Brain pericyte (primary cell): ENCODE measurements at regions not wholly inside any gene's neighbourhood (a gene's known extent, or its start where the extent isn't known, plus 50 kb on each side); places are given as distances from the start of the nearest gene placed in this dataset.
"Not testable (repeated sequence)": the region's sequence is repeated elsewhere in the genome, so short reads cannot be mapped to it uniquely, and the experiment has no call there.

Experiments used
- DNase-seq: peaks from one replicate; pipeline ENCODE4 v3.0.0-alpha.2; 2012; ENCODE audit warnings: low read depth, low spot score

DNA sequence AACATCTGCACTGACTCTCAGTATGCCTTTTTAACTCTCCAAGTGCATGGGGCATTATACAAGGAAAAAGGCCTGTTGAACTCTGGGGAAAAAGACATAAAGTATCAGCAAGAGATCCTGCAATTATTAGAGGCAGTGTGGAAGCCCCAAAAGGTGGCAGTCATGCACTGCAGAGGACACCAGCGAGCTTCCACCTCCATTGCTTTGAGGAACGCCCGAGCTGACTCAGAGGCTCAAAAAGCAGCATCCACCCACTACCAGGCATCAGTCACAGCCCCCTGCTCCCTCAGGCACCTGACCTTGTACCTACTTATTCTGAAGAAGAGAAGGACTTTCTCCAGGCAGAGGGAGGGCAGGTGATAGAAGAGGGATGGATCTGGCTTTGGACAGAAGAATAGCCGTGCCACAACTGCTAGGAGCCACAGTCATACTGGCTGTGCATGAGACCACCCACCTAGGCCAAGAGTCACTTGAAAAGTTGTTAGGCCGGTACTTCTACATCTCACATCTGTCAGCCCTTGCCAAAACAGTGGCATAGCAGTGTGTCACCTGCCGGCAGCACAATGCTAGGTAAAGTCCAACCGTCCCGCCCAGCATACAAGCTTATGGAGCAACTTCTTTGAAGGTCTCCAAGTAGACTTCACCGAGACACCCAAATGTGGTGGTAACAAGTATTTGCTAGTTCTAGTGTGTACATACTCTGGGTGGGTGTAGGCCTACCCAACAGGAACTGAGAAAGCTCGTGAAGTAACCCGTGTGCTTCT, 439.1 kb upstream of the CA10 start:
- not testable (repeated sequence) for DNase-seq

DNA sequence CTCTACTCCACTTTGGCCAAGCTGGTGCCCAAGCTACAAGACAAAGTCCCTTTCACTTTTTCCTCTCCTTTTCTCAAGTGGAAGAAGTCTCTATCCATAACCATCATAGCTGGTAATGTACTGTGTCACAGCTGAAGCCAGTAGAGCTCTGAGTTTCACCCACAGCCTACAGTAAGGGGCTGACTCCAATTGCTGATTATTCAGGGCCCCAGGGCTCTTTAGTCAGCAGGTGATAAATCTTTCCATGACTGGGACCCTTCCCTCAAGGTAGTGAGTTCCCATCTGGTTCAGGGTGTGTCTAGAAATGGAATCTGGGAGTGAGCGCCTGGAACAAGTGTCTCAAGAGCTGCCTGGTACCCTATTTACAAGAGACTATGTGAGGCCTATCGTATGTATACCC, 436.0 kb upstream of the CA10 start:
- no peak for DNase-seq

DNA sequence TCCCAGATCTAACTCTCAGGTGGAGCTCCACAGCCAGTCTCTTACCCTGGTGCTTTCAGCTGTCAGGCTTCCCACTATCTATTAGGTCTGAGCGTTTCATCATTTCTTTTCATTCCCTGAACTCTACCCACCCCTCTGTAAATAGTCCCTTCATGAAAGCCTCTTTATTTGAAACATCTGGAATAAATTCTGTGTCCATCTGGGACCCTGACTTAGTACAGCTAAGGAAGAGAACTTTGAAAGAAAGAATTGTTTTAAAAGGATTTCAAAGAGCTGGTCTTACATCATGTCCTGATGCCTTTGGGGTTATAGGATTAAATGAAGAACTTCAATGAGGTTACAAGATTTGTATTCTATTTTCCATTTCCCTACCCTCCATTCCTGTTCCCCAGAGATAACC, 388.5 kb upstream of the CA10 start:
- no peak for DNase-seq

DNA sequence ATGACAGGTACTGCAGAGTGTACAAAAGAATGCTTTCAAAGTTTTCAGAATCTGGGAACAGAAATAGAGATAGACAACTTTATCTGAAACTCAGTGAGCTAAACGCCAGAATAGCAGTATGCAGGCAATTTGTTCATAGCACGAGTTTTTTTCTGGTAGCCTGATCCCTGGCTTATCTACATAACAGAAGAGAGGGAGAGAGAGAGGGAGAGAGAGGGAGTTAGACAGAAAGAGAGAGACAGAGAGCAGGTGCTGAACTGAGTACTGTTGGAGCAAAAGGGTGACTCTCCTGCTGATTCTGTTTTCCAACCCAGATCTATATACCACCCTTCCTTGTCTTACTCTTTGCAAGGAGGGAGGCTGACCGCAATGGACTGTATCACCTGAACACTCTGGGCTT, 388.0 kb upstream of the CA10 start:
- DNase-seq, result no peak

DNA sequence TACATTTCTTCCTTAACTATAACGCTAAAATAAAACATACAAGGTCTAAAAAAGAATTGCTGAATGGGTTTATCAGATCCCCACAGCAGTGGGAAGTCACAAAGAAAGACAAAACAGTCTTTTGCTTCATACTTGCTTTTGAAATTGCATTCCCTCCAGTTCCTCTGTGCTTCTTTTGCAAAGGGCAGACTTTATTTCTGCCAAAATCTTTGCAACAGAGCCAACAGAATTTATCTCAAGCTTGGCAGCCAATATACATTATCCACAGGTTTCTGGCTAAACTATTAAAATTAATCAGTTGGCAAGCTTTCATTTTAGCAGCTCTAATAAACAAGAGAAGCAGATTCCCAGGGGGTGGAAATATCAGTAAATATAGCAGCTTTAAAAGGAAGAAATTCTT, 378.9 kb upstream of the CA10 start:
- DNase-seq, result no peak

DNA sequence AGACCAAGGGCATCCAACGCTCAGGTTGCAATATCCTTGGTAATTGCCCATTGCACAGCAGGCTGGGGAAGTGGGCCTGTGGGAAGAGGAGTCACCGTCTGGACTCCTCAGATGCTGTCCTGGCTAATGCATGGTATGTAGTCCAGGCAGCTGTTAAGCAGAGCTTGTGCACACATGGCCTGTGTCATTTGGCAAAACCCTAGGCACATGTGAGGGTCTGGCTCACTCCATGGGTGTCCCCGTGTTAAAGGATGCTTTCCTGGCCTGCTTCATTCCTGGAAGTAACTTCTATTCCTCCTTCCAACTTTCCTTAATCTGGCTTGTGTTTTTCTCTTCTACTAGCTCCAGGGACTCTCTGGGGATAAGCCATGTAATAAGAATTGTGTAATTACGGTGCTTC, 378.0 kb upstream of the CA10 start:
- DNase-seq, result no peak

DNA sequence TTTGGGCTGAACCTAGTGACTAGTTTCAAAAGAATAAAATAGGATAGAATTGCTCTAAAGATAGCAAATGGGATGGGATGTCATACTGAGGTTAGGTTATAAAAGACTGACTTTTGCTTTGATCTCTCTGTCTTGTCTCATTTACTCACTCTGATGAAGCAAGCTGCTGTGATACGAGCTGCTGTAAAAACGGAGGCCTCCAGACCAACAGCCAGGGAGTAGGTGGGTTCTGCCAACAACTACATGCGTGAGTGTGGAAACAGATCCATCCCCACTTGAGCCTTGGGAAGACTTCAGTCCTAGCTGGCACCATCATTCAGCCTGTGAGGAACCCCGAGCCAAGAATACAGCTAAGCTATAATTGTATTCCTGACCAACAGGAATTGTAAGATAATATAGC, 373.9 kb upstream of the CA10 start:
- DNase-seq, result no peak

DNA sequence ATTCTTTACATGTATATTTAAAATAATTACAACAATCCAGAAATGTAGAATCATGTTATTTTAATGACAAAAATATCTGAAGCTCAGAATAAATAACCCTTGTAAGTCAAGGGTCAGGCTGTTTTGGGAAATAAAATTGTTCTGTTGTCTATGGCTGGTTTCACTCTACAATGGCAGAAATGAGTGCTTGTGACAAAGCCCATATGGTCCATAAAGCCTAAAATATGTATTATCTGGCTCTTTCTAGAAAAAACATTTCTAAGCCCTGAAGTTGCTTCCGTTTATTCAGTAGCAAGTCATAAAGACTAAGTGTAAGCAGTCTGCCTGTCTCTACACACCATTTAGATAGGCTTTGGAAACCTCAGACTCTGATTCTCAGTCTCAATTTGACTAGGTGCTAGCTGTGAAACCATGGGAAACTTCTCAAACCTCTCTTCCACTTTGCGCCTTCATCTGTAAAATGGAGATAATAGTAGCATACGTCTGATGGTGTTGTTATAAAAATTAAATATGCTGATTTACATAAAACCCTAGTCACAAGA, 365.7 kb upstream of the CA10 start:
- DNase-seq, result no peak

DNA sequence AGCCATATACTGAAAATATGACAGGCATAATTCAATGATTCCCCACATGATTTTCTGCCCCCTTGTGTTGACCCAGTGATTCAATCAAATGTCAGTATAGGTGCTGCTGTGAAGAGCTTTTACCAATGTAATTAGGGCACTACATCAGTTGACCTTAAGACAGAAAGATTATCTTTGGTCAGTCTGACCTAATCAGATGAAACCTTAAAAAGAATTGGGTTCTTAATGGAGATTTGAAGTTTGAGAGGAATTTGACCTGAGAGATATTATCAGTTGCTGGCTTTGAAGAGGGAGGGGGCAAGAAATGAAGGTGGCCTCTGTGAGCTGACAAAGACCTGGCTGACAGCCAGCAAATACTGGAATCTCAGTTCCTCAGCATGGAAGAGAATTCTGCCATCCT, 358.7 kb upstream of the CA10 start:
- DNase-seq, result no peak

DNA sequence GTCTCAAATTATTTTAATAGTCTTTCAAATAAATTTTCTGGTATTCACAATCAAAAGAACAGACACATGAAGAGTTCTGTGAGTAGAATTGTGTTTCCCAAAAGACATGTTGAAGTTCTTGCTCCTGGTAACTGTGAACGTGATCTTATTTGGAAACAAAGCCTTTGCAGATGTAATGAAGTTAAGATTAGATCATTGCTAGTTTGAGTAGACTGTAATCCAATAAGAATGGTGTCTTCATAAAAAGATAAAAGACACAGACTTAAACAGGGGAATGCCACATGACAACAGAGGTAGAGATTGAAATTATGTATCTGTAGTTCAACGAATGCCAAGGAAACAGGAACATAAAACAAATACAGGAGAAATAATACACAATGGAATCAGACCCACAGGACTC, 357.4 kb upstream of the CA10 start:
- no peak for DNase-seq

DNA sequence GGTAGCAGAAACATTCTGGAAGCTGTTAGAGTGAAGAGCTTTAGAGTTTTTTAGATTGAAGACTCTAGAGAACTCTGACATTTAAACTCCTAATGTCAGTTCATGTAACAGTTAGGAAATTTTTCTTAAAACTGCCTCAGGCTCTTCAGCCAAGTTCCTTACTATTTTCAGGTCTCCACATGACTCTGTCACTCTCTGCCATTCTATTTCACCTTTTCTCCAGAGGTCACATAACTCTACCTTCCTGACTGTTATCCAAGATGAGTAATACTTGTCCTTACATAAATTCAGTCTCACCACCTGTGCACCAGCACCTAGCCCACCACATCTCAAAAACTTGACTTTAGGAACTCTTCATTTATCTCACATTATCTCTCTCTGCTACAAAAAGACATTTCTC, 347.1 kb upstream of the CA10 start:
- no peak for DNase-seq

DNA sequence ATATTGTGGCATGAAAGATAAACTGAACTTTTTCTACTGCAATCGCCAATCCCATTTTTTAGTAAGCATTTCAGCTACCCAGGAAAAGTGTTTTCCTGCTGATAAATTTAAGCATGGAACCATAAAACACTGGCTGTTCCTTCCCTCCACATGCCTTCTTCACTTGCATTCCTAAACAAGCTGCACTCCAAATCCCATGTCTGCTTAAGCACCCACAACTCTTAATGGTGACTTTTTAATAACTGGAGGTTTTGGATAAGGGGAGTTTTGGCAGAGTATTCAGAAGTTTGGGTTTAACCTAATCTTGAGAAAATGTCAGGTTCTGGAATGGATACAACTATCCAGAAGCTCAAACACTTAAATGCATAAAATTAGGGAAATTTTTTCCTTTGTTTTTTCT, 345.6 kb upstream of the CA10 start:
- no peak for DNase-seq

DNA sequence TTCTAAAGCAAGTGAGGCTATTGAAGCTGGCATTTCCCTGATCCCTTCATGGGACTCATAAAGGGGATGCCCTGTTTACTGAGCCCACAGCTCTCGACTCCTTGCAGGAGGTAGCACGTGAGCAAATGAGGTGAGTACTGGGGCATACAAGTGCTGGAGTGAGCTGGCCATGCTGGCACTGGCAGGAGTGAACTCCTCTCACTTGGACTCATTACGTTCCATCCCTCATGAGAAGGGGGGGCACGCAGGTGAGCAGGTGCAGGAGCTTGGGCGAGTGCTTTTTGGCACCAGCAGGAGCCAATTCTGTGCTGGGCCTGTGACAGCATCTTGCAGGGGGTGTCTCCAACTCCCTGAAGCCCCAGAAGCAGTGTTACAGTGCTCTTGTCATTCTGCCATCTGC, 337.1 kb upstream of the CA10 start:
- DNase-seq, result no peak

DNA sequence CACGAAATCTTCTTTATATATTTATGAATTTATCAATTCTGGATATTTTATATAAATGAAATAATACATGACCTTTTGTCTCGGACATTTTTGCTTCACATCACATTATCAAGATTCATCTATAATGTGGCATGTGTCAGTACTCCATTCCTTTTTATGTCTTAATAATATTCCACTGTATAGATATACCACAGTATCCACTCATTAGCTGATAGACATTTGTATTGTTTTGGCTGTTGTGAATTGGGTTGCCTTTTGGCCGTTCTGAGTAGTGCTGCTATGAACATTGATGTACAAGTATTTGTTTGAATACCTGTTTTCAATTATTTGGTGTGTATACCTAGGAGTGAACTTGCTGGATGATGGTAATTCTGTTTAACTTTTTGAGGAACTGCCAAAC, 323.8 kb upstream of the CA10 start:
- no peak for DNase-seq

DNA sequence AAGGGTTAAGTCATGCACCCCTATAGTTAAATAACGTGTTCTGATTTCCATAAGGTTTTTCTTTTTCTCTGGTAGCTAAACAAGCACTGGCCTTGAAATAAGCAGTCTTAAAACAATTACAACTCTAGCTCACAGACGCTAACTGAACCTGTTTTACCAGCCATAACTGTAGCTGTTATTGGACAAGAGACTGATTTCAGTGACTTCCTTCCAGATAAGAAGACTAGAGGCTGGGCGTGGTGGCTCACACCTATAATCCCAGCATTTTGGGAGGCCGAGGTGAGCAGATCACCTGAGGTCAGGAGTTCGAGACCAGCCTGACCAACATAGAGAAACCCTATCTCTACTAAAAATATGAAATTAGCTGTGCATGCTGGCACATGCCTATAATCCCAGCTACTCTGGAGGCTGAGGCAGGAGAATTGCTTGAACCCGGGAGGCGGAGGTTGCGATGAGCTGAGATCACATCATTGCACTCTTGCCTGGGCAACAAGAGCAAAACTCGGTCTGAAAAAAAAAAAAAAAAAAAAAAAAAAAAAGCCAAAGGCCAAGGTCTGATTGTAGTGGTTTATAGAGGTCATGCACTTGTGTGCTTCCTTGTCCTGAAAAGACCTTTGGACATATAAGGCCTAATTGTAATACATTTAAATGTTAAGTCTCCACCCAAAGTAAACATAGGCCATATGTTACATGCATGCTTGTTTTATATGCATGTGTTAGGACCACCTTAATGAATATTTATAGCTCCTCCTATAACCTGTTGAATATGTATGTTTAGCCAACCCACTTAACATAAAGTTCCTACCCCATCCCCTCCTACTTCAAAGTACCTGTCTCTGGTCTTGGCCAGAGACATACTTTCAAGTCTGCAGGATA, 319.5 kb upstream of the CA10 start:
- DNase-seq, result no peak

DNA sequence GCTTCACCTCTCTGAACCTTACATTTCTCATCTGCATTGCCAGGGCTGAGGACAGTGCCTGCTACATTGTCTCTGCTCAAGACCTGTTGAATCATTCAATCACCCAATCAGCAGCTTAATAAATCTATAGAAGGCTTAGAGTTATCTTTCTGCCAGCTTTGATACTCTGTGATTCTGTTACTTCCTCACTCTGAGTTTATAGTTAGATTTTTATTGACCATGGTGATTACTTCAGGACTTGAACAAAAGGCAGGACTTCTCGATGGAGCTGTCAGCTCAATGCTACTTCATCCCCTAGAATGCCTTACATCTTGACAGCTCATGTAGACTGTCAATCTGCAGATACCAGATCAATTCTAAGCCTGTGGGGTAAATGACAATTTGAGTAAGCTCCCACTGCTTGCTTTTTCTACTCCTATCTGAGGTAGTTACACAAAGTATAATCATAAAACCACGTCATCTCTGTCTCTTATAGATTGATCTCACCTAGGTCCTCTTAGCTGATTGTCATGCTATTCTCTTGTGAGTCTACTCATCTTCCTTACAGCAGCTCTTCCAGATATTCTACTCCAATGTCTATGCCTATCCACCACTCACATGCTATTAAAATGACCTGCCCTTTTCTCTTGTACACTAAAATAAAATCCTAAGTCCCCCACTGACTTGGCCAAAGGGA, 318.3 kb upstream of the CA10 start:
- no peak for DNase-seq

DNA sequence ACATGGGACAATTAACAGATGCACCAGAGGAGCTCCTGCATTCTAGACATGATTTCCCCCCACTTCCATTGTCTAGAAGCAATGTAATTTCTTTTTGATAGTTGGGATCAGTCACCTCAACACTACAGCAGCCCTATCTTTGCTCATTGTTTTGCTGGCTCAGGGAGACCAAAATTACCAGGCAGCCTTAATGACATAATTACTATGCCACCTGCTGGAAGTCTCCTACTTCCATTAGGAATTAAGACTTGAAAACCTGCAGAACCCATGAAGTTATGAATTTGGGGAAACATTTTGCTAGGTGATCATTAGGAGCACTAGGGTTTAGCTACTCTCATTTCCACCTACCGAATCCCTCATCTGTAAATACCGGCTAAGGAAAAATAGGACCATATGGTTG, 312.0 kb upstream of the CA10 start:
- no peak for DNase-seq

DNA sequence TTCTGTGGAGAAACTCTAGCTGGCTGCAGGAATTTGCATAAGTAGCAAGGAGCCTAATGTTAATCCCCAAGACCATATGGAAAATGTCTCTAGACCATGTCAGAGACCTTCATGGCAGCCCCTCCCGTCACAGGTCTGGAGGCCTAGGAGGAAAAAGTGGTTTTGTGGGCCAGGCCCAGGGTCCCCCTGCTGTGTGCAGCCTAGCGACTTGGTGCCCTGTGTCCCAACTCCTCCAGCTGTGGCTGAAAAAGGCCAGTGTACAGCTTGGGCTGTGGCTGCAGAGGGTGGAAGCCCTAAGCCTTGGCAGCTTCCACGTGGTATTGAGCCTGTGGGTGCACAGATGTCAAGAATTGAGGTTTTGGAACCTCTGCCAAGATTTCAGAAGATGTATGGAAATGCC, 306.9 kb upstream of the CA10 start:
- DNase-seq, result no peak

DNA sequence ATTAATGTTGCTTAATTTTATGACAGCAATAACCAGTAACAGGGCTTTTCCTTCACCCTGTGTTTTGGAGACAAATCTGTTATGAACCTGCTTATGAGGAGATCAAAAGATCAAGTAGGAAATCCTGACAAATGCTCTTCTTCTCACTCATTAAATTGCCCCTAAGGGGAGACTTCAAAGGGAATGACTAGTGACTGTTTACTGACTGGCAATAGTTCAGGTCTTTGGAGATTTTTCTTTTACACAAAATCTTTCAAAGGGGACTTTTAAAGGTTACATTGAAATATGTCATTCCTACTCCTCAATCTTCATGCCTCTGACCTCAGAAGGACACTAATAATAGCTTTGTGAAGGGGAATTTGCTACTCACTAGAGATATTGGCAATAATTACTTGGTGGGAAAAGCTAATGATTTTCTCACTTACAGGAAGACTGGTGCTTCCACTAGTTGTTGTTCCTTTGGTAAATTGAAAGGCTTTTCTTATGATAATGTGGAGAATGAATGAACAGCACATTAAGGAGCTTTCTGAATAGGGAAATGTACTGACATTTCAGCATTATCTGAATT, 292.9 kb upstream of the CA10 start:
- DNase-seq, result no peak

DNA sequence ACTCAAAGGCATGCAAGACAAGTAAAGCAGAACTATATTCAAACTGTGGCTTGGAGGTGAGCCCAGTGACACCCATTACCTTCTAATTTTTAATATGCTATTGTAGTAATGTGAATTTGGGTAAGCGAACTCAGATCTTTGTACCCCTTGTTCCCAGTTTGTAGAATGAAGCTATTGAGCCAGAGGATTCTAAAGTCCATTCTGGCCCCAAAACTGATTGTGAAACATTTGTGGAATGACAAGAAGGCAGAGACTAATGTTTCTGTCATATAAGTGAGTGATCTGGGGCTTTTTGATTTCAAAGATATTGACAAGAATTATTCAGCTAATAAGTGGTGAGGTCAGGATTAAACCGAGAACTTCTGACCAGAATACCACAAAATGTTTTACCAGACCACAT, 283.8 kb upstream of the CA10 start:
- DNase-seq, result no peak

DNA sequence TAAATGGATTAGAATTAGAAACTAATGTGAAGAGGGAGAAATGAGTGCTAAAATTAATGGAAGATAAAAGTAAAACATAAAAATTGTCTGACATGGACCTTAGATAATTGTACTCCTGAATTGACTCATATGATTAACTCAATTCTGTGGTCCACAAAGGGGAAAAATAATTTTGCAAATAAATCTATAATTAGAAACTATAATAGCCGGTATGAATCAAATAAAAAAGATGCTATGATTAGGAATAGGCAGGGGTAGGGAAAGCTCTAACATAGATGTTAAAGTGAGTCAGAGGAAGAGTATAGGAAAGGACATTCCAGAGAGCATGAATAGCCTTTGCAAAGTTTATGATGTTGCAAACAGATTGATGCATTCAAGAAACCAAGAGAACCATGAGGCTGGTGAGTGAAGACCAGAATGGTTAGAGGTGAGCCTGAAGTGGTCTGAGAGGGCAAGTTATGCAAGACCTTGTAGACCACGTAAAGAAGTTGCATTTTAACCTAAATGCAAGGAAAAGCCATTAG, 262.1 kb upstream of the CA10 start:
- no peak for DNase-seq

DNA sequence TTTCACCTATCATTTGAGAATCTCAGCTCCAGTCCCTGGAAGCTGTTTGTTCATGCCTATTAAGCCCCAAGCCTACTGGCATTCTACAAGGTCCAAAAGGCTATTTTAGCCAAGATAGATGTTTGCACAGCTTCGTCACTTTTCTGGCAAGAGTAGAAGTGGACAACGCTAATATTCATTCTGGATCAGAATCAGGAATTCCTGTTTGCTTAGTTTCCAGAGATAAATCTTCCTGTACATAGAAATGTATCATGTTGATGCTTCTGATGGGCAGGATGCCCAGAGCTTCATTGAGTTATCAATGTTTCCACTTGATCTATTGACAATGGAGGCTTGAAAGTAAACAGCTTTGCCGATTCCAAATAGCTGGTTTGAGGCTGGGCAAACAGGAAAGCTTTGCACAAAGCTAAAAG, 260.7 kb upstream of the CA10 start:
- no peak for DNase-seq
